ENCODE measurements at regions not wholly inside any gene's neighbourhood (a gene's known extent, or its start where the extent isn't known, plus 50 kb on each side); places are given as distances from the start of the nearest gene placed in this dataset.

- Histone ChIP-seq H2AFZ (ENCODE audit: low read depth, low read length, severe bottlenecking) (no peak overlapping the region), H3K9me2 (replicated peaks; ENCODE audit: insufficient read depth, low read length) (no peaks in the 10 kb centered on the region), H3K4me3 (ENCODE audit: insufficient read depth, low read length, poor library complexity, severe bottlenecking) (no peak overlapping the region), H3K79me2 (ENCODE audit: insufficient read depth, low read length) (no peaks in the 10 kb centered on the region), H3K4me2 (ENCODE audit: low read depth, low read length, poor library complexity, severe bottlenecking) (no peak overlapping the region), H3K9me3 (ENCODE audit: insufficient read depth, low read length) (no peaks in the 10 kb centered on the region), H3K27me3 (ENCODE audit: low read length) (no peaks in the 10 kb centered on the region), H3K36me3 (ENCODE audit: low read length) (no peaks in the 10 kb centered on the region), H4K20me1 (ENCODE audit: low read depth, low read length) (no peaks in the 10 kb centered on the region), H3K27ac (ENCODE audit: low read depth, low read length) (no peak overlapping the region), H3K9ac (ENCODE audit: low read length) (no peak overlapping the region), H3F3A (ENCODE audit: insufficient read depth) (no peaks in the 10 kb centered on the region)
- no peak for TF ChIP-seq CTCF (IDR thresholded peaks at IDR 0.05; ENCODE audit: insufficient read depth, low read length, poor library complexity, severe bottlenecking)
- TF ChIP-seq EZH2phosphoT487 (conservative IDR thresholded peaks at IDR 0.05; ENCODE audit: low read length): no peak
These were observed 282.7 kb downstream of the NUAK1 start for GRCh38 chr12:105856048-105856405.

- Histone ChIP-seq H3K79me2 (ENCODE audit: insufficient read depth, low read length) (no peaks in the 10 kb centered on the region), H3K9me3 (ENCODE audit: insufficient read depth, low read length) (no peaks in the 10 kb centered on the region), H3F3A (ENCODE audit: insufficient read depth) (no peaks in the 10 kb centered on the region), H3K36me3 (ENCODE audit: low read length) (no peaks in the 10 kb centered on the region), H3K27me3 (ENCODE audit: low read length) (no peaks in the 10 kb centered on the region), H2AFZ (ENCODE audit: low read depth, low read length, severe bottlenecking) (no peak overlapping the region), H3K4me2 (ENCODE audit: low read depth, low read length, poor library complexity, severe bottlenecking) (no peak overlapping the region), H3K4me3 (ENCODE audit: insufficient read depth, low read length, poor library complexity, severe bottlenecking) (no peak overlapping the region), H3K27ac (ENCODE audit: low read depth, low read length) (no peak overlapping the region), H3K9ac (ENCODE audit: low read length) (no peak overlapping the region), H3K9me2 (replicated peaks; ENCODE audit: insufficient read depth, low read length) (no peaks in the 10 kb centered on the region), H4K20me1 (ENCODE audit: low read depth, low read length) (no peaks in the 10 kb centered on the region)
- TF ChIP-seq EZH2phosphoT487 (conservative IDR thresholded peaks at IDR 0.05; ENCODE audit: low read length) (no peak), CTCF (IDR thresholded peaks at IDR 0.05; ENCODE audit: insufficient read depth, low read length, poor library complexity, severe bottlenecking) (no peak)
These were observed 279.6 kb downstream of the NUAK1 start for GRCh38 chr12:105858981-105859710.

GRCh38 chr12:105860561-105861207 lies 278.1 kb downstream of the NUAK1 start:
- Histone ChIP-seq H3K36me3 (ENCODE audit: low read length) (no peaks in the 10 kb centered on the region), H3K79me2 (ENCODE audit: insufficient read depth, low read length) (no peaks in the 10 kb centered on the region), H4K20me1 (ENCODE audit: low read depth, low read length) (no peaks in the 10 kb centered on the region), H2AFZ (ENCODE audit: low read depth, low read length, severe bottlenecking) (no peak overlapping the region), H3K9ac (ENCODE audit: low read length) (no peak overlapping the region), H3K4me2 (ENCODE audit: low read depth, low read length, poor library complexity, severe bottlenecking) (no peak overlapping the region), H3K9me3 (ENCODE audit: insufficient read depth, low read length) (no peaks in the 10 kb centered on the region), H3K4me3 (ENCODE audit: insufficient read depth, low read length, poor library complexity, severe bottlenecking) (no peak overlapping the region), H3K27me3 (ENCODE audit: low read length) (no peaks in the 10 kb centered on the region), H3K27ac (ENCODE audit: low read depth, low read length) (no peak overlapping the region), H3F3A (ENCODE audit: insufficient read depth) (no peaks in the 10 kb centered on the region), H3K9me2 (replicated peaks; ENCODE audit: insufficient read depth, low read length) (no peaks in the 10 kb centered on the region)
- TF ChIP-seq CTCF (IDR thresholded peaks at IDR 0.05; ENCODE audit: insufficient read depth, low read length, poor library complexity, severe bottlenecking) (no peak), EZH2phosphoT487 (conservative IDR thresholded peaks at IDR 0.05; ENCODE audit: low read length) (no peak)
